HepG2 (cell line): ENCODE measurements at regions not wholly inside any gene's neighbourhood (a gene's known extent, or its start where the extent isn't known, plus 50 kb on each side); places are given as distances from the start of the nearest gene placed in this dataset.

Experiments used
- ATAC-seq: fragments of 200-7000 bp; cut with Tn5 transposase; 3 replicates; pipeline ENCODE4 v1.9.1; 2020; ENCODE audit warnings: mild to moderate bottlenecking, moderate library complexity
- BruUV-seq: library from RNA; stranded (reverse); fragments of 400-500 nt; replicated peaks from 2 replicates; lab custom pipeline; 2021; lab: Mats Ljungman, UMichigan
- CTCF ChIA-PET: fragments of 300-600 bp; formaldehyde crosslinking; extraction: SDS; loops from one replicate; lab custom pipeline; 2021; ENCODE audit warnings: low total read pairs, inconsistent platforms, low intra/inter-chr PET ratio; lab: Yijun Ruan, JAX
- POLR2A ChIA-PET: fragments of 350-600 bp; sonication (Branson Sonifier 250); formaldehyde crosslinking; loops from one replicate; lab custom pipeline; 2020; ENCODE audit warnings: antibody characterized with exemption, inconsistent platforms; lab: Yijun Ruan, JAX
- DNase-seq: peaks from one replicate; pipeline ENCODE4 v3.0.0-alpha.2; 2015; ENCODE audit warnings: low spot score
- FAIRE-seq: peaks from 3 replicates; lab custom pipeline; 2011; peaks lifted over from hg19 to GRCh38; lab: Jason Lieb, UNC
- H2AFZ ChIP-seq: one replicate; pipeline ENCODE4 v1.6.1; 2011; ENCODE audit warnings: low read length, inconsistent platforms
- H3K27ac ChIP-seq: fragments of 300-600 bp; 3 replicates; pipeline ENCODE4 v1.8.0; 2011; ENCODE audit warnings: mixed run types, mild to moderate bottlenecking, mixed read lengths, low read length, inconsistent platforms; ENCODE audit not compliant: insufficient read depth; ENCODE audit errors: extremely low read length
- H3K27me3 ChIP-seq, 2 experiments: fragments of 200-600 bp in 1 of 2; 2 replicates in 1 of 2; 3 replicates in 1 of 2; pipeline versions ENCODE4 v1.6.0 to v1.8.0; 2011; ENCODE audit warnings: low read length in 2 of 2, mild to moderate bottlenecking in 2 of 2, moderate library complexity in 2 of 2, inconsistent platforms in 1 of 2; ENCODE audit not compliant: insufficient read depth in 2 of 2, control insufficient read depth in 1 of 2
- H3K36me3 ChIP-seq, 2 experiments: fragments of 200-600 bp in 1 of 2; replicated peaks in 1 of 2; 2 replicates in 1 of 2; 3 replicates in 1 of 2; pipeline versions ENCODE4 v1.5.1 to v1.8.0; 2011; ENCODE audit warnings: low read length in 2 of 2, inconsistent platforms in 1 of 2; ENCODE audit not compliant: insufficient read depth in 2 of 2, control insufficient read depth in 1 of 2
- H3K4me1 ChIP-seq: 2 replicates; pipeline ENCODE4 v1.5.1; 2012; ENCODE audit warnings: low read length, inconsistent platforms; ENCODE audit not compliant: insufficient read depth
- H3K4me2 ChIP-seq: 2 replicates; pipeline ENCODE4 v1.6.0; 2011; ENCODE audit warnings: low read depth, low read length, inconsistent platforms
- H3K4me3 ChIP-seq, 3 experiments: fragments of 200-600 bp in 1 of 3; sonication (generic), shearing (Covaris generic) in 1 of 3; replicated peaks in 1 of 3; 2 replicates each; pipeline ENCODE4 v1.5.1; 2011 to 2016; ENCODE audit warnings: low read length in 3 of 3, inconsistent platforms in 2 of 3, low read depth in 2 of 3, mild to moderate bottlenecking in 2 of 3, control low read depth in 1 of 3, mixed read lengths in 1 of 3; ENCODE audit not compliant: insufficient read depth in 1 of 3
- H3K79me2 ChIP-seq: one replicate; pipeline ENCODE4 v1.6.1; 2011; ENCODE audit warnings: low read length, inconsistent platforms; ENCODE audit not compliant: insufficient read depth
- H3K9ac ChIP-seq: 2 replicates; pipeline ENCODE4 v1.6.0; 2011; ENCODE audit warnings: mild to moderate bottlenecking, low read depth, low read length, inconsistent platforms; ENCODE audit not compliant: insufficient read depth
- H3K9me3 ChIP-seq: 2 replicates; pipeline ENCODE4 v1.5.1; 2012; ENCODE audit warnings: mild to moderate bottlenecking, low read length
- H4K20me1 ChIP-seq: 2 replicates; pipeline ENCODE4 v1.6.0; 2011; ENCODE audit warnings: inconsistent platforms, mild to moderate bottlenecking, low read length, moderate library complexity; ENCODE audit not compliant: insufficient read depth
- CREB1 ChIP-seq, 2 experiments: fragments of 450-650 bp in 1 of 2; IDR thresholded peaks; 2 replicates each; pipeline ENCODE4 v1.6.1; 2016 to 2017; ENCODE audit warnings: control low read depth in 1 of 2, mild to moderate bottlenecking in 1 of 2, missing compliant biosample characterization in 1 of 2, missing genetic modification characterization in 1 of 2
- EHMT2 ChIP-seq: fragments of 200-600 bp; sonication (generic); IDR thresholded peaks from 2 replicates; pipeline ENCODE4 v1.7.0; 2017; ENCODE audit warnings: antibody characterized with exemption, low read depth, low read length, borderline replicate concordance
- HNRNPL ChIP-seq: fragments of 200-400 bp; formaldehyde crosslinking; IDR thresholded peaks from 2 replicates; pipeline ENCODE4 v1.6.1; 2017; ENCODE audit warnings: mild to moderate bottlenecking, low read depth, low read length
- SUZ12 ChIP-seq: fragments of 150-350 bp; IDR thresholded peaks from 2 replicates; pipeline ENCODE4 v1.6.1; 2014; ENCODE audit warnings: low read depth, low read length
- ZNF10 ChIP-seq: sonication (generic); formaldehyde crosslinking; IDR thresholded peaks from 2 replicates; pipeline ENCODE4 v1.4.0; 2020; ENCODE audit warnings: mild to moderate bottlenecking, low read depth, missing genetic modification reagents, borderline replicate concordance
- ZNF333 ChIP-seq: sonication (generic); formaldehyde crosslinking; IDR thresholded peaks from 2 replicates; pipeline ENCODE4 v1.4.0; 2020; ENCODE audit warnings: mild to moderate bottlenecking, missing genetic modification reagents, borderline replicate concordance
- ZNF343 ChIP-seq: sonication (generic); formaldehyde crosslinking; IDR thresholded peaks from 2 replicates; pipeline ENCODE4 v1.4.0; 2020; ENCODE audit warnings: mild to moderate bottlenecking, missing genetic modification reagents
- ZNF441 ChIP-seq: sonication (generic); formaldehyde crosslinking; IDR thresholded peaks from 2 replicates; pipeline ENCODE4 v1.7.0; 2021; ENCODE audit warnings: missing genetic modification reagents, borderline replicate concordance
- ZNF552 ChIP-seq: sonication (generic); formaldehyde crosslinking; IDR thresholded peaks from 2 replicates; pipeline ENCODE4 v1.9.0; 2022; ENCODE audit warnings: missing genetic modification reagents, mild to moderate bottlenecking, borderline replicate concordance
- ZNF629 ChIP-seq: sonication (generic); formaldehyde crosslinking; conservative IDR thresholded peaks from 2 replicates; pipeline ENCODE4 v1.5.0; 2020; ENCODE audit warnings: missing genetic modification reagents
- WGBS: methylation state at CpG from one replicate; pipeline ENCODE4 v1.1.6; 2017; ENCODE audit warnings: low lambda C conversion rate; 5-methylcytosine and 5-hydroxymethylcytosine counted together
- in situ Hi-C: cut with HindIII; loops from 2 replicates; pipeline ENCODE4 v1.10.0; 2017; ENCODE audit warnings: low pct_unique_long_range_greater_than_20kb; ENCODE audit not compliant: extremely low pct_ligation_motif_present
- intact Hi-C: fragments of 100-400 bp; cut with micrococcal nuclease; formaldehyde crosslinking; loops from one replicate; pipeline ENCODE4 v1.10.0; 2022; ENCODE audit not compliant: unreplicated experiment
- TF ChIP-seq, protein P1 (sequence below): sonication (generic); formaldehyde crosslinking; IDR thresholded peaks from 2 replicates; pipeline ENCODE4 v1.5.0; 2020; ENCODE audit warnings: missing genetic modification reagents
- TF ChIP-seq, protein P2 (sequence below): sonication (generic); formaldehyde crosslinking; IDR thresholded peaks from 2 replicates; pipeline ENCODE4 v1.5.1; 2020; ENCODE audit warnings: mild to moderate bottlenecking, missing genetic modification reagents, borderline replicate concordance
- TF ChIP-seq, protein P3 (sequence below): sonication (generic); formaldehyde crosslinking; conservative IDR thresholded peaks from 2 replicates; pipeline ENCODE4 v1.5.0; 2020; ENCODE audit warnings: missing genetic modification reagents
- TF ChIP-seq, protein P4 (sequence below): sonication (generic); formaldehyde crosslinking; IDR thresholded peaks from 2 replicates; pipeline ENCODE4 v1.5.0; 2020; ENCODE audit warnings: mild to moderate bottlenecking, low read depth, missing genetic modification reagents, borderline replicate concordance
- TF ChIP-seq, protein P5 (sequence below): sonication (generic); formaldehyde crosslinking; IDR thresholded peaks from 2 replicates; pipeline ENCODE4 v1.5.1; 2020; ENCODE audit warnings: missing genetic modification reagents, mild to moderate bottlenecking, borderline replicate concordance

DNA sequence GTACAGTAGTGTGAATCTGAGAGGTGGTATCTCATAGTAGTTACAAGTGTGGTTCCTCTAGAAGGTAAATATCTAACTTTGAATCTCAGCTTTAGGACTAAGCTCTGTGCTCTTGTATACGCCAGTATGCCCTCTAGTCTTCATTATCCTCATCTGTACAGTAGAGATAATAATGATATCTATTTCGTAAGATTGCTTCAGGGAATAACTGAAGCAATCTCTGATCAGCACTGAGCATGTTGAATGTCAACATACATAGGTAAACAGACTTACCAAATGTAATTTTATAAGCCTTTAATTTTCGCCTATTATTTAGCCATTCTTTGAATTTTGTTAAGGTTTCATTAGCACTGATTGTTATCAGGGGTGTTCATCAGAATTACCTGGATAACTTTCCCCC lies 175.2 kb upstream of the ANKRD50 start:
- no peaks in the 10 kb centered on the region for H3K4me1 ChIP-seq
- CTCF ChIA-PET = no interaction called here
- no peak for TF ChIP-seq ZNF552
- TF ChIP-seq HNRNPL = no peak
- TF ChIP-seq ZNF10 (CRISPR knock-in tag) = no peak
- TF ChIP-seq, protein P1, sequence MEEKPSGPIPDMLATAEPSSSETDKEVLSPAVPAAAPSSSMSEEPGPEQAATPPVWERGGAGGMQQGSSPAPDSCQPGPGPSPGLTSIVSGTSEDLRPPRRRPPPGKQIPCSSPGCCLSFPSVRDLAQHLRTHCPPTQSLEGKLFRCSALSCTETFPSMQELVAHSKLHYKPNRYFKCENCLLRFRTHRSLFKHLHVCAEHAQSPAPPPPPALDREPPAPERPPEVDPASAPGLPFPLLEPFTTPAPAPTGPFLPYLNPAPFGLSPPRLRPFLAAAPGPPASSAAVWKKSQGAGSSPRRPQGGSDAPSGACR = no peak
- no peak for TF ChIP-seq ZNF333
- TF ChIP-seq, protein P2, sequence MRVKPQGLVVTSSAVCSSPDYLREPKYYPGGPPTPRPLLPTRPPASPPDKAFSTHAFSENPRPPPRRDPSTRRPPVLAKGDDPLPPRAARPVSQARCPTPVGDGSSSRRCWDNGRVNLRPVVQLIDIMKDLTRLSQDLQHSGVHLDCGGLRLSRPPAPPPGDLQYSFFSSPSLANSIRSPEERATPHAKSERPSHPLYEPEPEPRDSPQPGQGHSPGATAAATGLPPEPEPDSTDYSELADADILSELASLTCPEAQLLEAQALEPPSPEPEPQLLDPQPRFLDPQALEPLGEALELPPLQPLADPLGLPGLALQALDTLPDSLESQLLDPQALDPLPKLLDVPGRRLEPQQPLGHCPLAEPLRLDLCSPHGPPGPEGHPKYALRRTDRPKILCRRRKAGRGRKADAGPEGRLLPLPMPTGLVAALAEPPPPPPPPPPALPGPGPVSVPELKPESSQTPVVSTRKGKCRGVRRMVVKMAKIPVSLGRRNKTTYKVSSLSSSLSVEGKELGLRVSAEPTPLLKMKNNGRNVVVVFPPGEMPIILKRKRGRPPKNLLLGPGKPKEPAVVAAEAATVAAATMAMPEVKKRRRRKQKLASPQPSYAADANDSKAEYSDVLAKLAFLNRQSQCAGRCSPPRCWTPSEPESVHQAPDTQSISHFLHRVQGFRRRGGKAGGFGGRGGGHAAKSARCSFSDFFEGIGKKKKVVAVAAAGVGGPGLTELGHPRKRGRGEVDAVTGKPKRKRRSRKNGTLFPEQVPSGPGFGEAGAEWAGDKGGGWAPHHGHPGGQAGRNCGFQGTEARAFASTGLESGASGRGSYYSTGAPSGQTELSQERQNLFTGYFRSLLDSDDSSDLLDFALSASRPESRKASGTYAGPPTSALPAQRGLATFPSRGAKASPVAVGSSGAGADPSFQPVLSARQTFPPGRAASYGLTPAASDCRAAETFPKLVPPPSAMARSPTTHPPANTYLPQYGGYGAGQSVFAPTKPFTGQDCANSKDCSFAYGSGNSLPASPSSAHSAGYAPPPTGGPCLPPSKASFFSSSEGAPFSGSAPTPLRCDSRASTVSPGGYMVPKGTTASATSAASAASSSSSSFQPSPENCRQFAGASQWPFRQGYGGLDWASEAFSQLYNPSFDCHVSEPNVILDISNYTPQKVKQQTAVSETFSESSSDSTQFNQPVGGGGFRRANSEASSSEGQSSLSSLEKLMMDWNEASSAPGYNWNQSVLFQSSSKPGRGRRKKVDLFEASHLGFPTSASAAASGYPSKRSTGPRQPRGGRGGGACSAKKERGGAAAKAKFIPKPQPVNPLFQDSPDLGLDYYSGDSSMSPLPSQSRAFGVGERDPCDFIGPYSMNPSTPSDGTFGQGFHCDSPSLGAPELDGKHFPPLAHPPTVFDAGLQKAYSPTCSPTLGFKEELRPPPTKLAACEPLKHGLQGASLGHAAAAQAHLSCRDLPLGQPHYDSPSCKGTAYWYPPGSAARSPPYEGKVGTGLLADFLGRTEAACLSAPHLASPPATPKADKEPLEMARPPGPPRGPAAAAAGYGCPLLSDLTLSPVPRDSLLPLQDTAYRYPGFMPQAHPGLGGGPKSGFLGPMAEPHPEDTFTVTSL (CRISPR knock-in tag) = no peak
- TF ChIP-seq ZNF441 = no peak
- TF ChIP-seq, protein P3, sequence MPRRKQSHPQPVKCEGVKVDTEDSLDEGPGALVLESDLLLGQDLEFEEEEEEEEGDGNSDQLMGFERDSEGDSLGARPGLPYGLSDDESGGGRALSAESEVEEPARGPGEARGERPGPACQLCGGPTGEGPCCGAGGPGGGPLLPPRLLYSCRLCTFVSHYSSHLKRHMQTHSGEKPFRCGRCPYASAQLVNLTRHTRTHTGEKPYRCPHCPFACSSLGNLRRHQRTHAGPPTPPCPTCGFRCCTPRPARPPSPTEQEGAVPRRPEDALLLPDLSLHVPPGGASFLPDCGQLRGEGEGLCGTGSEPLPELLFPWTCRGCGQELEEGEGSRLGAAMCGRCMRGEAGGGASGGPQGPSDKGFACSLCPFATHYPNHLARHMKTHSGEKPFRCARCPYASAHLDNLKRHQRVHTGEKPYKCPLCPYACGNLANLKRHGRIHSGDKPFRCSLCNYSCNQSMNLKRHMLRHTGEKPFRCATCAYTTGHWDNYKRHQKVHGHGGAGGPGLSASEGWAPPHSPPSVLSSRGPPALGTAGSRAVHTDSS (CRISPR knock-in tag) = no peak
- no peak for TF ChIP-seq EHMT2
- no peak for TF ChIP-seq ZNF343 (CRISPR knock-in tag)
- TF ChIP-seq, protein P4, sequence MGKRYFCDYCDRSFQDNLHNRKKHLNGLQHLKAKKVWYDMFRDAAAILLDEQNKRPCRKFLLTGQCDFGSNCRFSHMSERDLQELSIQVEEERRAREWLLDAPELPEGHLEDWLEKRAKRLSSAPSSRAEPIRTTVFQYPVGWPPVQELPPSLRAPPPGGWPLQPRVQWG (CRISPR knock-in tag) = no peak
- no peak for TF ChIP-seq ZNF629
- no peak for TF ChIP-seq SUZ12
- TF ChIP-seq CREB1 (IDR thresholded peaks at IDR 0.05) = no peak
- no peak for TF ChIP-seq CREB1 (CRISPR knock-in tag; IDR thresholded peaks at IDR 0.05)
- TF ChIP-seq, protein P5, sequence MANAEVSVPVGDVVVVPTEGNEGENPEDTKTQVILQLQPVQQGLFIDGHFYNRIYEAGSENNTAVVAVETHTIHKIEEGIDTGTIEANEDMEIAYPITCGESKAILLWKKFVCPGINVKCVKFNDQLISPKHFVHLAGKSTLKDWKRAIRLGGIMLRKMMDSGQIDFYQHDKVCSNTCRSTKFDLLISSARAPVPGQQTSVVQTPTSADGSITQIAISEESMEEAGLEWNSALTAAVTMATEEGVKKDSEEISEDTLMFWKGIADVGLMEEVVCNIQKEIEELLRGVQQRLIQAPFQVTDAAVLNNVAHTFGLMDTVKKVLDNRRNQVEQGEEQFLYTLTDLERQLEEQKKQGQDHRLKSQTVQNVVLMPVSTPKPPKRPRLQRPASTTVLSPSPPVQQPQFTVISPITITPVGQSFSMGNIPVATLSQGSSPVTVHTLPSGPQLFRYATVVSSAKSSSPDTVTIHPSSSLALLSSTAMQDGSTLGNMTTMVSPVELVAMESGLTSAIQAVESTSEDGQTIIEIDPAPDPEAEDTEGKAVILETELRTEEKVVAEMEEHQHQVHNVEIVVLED (CRISPR knock-in tag) = no peak

More for the DNA sequence above, 175.2 kb upstream of the ANKRD50 start:
- H3K9ac ChIP-seq = no peak overlapping the region
- no peak overlapping the region for H2AFZ ChIP-seq
- 8% methylated on average over 3 of the region's 3 CpGs for WGBS
- in situ Hi-C loops = no loop called here
- no peak overlapping the region for H3K4me3 ChIP-seq
- no peak overlapping the region for H3K4me2 ChIP-seq
- no peak for ATAC-seq
- POLR2A ChIA-PET = no interaction called here
- intact Hi-C loops = no loop called here
- no peaks in the 10 kb centered on the region for H4K20me1 ChIP-seq
- no peaks in the 10 kb centered on the region for H3K9me3 ChIP-seq
- no peaks in the 10 kb centered on the region for H3K79me2 ChIP-seq
- no peak for DNase-seq
- H3K27ac ChIP-seq = no peak overlapping the region
- H3K36me3 ChIP-seq = no peaks in the 10 kb centered on the region
- no peak for FAIRE-seq
- H3K27me3 ChIP-seq = no peaks in the 10 kb centered on the region
- BruUV-seq = no TSS peak
